ENCODE measurements at regions not wholly inside any gene's neighbourhood (a gene's known extent, or its start where the extent isn't known, plus 50 kb on each side); places are given as distances from the start of the nearest gene placed in this dataset.
"Not testable (repeated sequence)": the region's sequence is repeated elsewhere in the genome, so short reads cannot be mapped to it uniquely, and the experiment has no call there.

GRCh38 chr13:22960827-22961226, 220.0 kb upstream of the SGCG start:
- DNase-seq: no peak

DNA sequence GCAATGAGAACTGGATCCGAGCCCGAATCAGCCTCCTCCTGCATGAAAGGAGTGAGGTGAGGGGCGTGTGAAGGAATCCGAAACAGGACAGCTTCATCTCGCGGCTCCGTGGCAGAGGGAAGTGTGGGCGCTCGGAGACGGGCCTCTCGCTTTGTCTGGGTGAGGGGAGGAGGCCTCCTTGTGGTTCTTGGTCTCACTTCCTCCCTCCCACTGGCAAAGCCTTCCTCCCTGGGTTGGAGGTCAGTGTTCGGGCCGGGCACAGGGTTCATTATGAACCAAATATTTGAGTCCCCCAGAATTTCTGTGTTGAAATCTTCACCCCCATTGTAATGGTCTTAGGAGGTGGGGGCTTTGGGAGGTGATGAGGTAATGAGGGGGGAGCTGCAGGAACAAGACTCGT, 219.4 kb upstream of the SGCG start:
- DNase-seq: not testable (repeated sequence)

DNA sequence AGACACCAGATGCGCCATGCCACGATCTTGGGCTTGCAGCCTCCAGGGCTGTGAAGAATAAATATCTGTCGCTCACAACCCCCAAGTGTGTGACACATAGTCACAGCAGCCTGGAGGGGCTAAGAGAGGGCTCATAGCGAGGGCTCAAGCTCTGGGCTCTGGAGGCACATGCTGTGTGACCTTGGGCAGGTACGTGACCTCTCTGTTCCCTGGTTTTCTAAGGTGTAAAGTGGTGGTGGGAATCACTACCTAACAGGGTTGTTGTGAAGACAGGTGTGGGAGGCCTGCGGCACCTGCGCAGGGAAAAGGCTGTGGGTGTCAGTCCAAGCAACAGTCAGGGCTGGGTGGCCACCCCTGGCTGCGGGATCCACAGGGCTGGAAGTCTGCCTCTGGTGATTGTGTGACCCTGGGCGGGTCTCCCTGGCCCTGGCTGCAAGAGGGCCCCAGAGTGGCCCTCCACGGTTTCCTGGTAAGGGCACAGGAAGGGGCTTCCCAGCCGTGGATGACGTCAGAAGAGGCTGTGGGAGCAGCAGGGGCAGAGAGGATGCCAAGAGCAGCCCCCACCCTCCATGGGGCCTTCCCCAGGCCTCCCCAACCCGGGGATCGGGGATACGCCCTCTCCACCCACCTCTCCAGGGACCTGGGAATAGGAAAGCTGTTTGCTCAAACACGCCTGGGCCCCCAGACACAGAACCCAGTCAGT, 218.8 kb upstream of the SGCG start:
- DNase-seq: no peak

DNA sequence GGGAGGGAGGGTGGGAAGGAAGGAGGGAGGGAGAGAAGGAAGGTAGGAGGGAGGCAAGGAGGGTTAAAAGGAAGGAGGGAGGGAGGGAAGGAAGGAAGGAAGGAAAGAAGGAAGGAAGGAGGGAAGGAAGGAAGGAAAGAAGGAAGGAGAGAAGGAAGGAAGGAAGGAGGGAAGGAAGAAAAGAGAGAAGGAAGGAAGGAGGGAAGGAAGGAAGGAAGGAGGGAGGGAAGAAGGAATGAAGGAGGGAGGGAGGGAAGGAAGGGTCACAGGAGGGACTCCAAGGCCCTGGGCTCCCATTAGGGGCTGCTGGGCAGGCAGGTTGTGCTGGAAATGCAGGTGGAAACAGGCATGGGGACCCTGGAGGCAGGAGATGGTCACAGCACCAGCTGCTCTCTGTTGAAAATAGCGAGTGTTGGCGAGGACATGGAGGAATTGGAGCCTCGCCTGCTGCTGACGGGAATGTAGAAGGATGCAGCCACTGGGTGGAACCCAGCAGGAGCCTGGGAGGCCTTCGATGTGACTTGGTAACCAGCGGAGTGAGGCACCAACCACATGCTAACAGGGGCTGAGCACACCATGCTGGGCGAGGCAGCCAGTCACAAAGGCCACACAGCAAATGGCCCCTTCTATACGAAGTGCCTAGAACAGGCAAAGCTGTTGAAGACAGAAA, 217.3 kb upstream of the SGCG start:
- not testable (repeated sequence) for DNase-seq

DNA sequence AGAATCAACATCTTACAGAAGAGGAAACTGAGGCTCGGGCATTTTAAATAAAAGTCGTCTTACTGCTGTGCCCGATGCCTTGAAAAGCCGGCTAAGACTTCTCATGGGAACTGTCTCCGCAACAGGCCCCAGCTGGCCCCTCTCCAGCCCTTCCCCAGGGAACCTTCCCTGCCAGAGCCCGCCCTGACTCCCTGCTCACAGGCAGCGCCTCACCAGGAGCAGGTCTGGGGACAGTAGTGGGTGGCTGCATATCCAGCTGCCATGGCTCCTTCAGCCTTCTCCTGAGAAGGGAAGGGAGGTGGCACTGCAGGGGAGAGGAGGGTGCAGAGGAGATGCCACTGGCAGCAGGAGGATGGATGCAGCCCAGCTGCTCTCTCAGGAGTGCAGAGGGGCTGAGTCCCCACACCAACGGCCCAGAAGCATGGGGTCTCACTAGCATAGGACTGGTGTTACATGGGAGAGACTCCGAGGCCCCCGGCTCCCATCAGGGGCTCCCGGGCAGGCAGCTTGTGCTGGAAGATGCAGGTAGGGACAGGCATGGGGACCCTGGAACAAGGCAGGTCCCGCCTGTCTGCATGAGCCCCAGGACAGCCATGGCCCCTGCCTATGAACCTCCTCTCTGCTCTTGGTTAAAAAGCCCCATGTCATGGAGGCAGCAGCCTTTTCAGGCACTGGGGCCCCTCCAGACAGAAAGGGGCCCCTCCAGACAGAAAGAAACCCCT, 216.4 kb upstream of the SGCG start:
- DNase-seq: no peak

GRCh38 chr13:22965011-22965857, 215.5 kb upstream of the SGCG start:
- DNase-seq: not testable (repeated sequence)

GRCh38 chr13:22965858-22966239, 214.9 kb upstream of the SGCG start:
- DNase-seq: not testable (repeated sequence)

DNA sequence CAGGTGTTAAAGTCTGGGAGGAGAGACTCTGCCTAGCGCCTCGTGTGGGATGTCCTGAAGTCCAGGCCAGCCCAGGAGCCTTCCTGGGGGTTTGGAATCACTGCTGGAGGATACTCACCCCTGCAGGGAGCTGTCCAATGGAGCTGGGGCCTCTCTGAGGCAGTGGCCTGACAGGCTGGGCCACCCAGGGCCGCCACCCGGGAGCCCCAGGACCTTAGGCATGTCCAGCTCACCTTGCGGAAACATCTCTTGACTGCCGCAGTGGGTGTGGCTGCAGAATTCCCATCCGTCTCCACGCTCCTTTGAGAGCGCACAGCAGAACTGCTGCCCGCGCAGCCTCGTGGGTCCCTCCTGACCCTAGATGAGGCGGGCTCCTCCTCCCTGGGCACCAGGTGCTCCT, 214.0 kb upstream of the SGCG start:
- DNase-seq: not testable (repeated sequence)

- no peak for DNase-seq
These were observed 213.1 kb upstream of the SGCG start for GRCh38 chr13:22967669-22968068.

GRCh38 chr13:22979952-22980351, 200.8 kb upstream of the SGCG start:
- DNase-seq: no peak

GRCh38 chr13:22980936-22981335, 199.8 kb upstream of the SGCG start:
- DNase-seq: no peak

DNA sequence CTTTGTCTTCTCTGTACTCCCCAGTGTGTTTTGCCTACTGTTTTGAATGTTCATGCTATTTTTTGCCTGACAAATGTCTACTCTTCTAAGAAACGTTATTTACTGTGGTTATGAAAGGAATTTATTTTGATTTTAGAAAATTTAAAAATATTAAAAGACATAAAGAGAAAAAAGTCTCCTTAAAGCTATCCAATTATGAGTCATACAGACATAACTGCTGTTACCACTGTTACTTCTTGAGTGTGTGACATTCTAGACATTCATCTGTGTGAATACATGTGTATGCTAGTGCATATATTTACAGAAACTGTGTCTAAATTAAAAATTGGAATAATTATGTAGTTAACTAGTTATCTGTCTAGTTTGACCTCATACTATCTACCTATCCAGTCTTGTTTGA, 187.6 kb upstream of the SGCG start:
- no peak for DNase-seq

DNA sequence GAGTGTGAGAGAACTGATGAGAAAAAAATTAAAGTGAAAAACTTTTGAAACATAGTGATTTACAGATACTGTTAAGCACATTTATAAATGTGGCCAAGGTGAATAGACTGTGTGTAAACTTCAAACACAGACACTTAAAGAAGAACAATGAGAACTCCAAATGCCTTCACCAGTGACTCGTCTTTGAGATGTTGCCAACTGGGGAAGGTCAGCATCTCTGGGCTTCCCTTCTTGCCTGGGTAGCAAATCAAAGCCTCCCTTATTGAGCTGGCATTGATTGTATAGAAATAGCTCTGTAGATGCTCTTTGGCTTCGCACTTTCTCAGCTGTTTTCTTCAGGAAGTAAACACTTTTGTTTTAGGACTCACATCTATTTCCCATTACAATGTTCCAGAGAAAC, 177.3 kb upstream of the SGCG start:
- DNase-seq: no peak

- DNase-seq: no peak
These were observed 173.4 kb upstream of the SGCG start for GRCh38 chr13:23007426-23007825.

DNA sequence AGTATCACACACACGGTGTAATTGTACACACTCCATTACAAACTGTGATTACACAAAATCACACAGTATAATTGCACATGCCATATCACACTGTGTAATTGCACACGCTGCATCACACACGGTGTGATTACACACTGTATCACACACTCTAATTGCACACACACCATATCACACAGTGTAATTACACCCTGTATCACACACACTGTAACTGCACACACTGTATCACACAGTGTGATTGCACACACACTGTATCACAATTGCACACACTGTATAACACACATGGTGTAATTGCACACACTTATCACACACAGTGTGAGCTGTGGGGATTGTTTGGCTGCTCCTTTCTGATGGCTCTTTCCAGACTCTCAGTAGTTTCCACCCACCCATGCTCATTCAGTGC, 162.6 kb upstream of the SGCG start:
- DNase-seq: no peak

DNA sequence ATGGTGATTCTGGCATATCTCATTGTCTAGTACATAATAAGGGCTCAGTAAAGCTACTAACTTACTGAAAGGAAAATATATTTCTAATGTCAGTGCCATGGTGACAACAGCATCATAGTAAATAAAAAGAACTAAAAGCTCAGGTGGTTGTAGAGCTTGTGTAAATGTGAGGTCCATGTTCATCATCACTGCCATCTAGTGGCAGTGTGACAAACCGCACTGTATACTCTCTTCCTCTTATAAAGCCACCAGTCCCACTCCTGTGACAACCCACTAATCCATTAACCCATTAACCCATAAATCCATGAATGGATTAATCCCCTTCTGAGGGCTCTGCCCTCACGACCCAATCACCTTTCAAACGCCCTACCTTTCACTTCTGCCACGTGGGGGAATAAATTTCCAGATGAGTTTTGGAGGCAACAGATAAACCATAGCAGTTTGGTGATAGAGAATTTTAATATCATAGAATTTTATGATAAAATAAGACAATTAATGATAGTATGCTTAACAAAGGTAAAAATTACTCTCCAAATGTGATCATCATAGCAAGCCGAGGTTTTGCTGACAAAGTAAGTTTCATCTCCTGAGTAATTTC, 160.4 kb upstream of the SGCG start:
- peak; percentile 67 for DNase-seq

DNA sequence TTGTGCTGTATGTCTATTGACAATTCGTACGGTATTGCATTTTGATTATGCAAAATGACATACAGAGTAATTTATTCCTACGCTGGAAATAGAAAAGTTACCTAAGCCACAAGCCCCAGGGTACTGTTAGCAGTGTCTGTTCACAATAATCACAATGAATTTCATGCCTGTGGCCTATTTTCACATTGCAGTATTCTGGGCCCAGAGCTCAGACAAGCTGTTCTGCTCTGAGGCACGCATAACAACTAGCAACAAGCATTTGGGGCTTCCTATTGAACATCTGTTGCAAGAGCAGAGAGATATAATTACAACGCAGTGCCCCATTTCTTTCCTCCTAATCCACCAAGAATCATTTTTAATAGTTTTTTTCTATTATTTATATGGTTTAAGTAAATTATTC, 158.9 kb upstream of the SGCG start:
- DNase-seq: no peak

GRCh38 chr13:23022704-23023103, 158.1 kb upstream of the SGCG start:
- DNase-seq: no peak

- DNase-seq: no peak
These were observed 154.7 kb upstream of the SGCG start for GRCh38 chr13:23025864-23026608.

- no peak for DNase-seq
These were observed 141.4 kb upstream of the SGCG start for GRCh38 chr13:23039266-23039935.

- DNase-seq: no peak
These were observed 138.6 kb upstream of the SGCG start for GRCh38 chr13:23042181-23042580.

Data from kidney glomerular epithelial cell (primary cell).